Lower leg skin (tissue), 4 donors: ENCODE measurements at regions not wholly inside any gene's neighbourhood (a gene's known extent, or its start where the extent isn't known, plus 50 kb on each side); places are given as distances from the start of the nearest gene placed in this dataset.
A peak's percentile ranks its signal among the peaks of the same experiment; 100 is the strongest.
"Not testable (repeated sequence)": the region's sequence is repeated elsewhere in the genome, so short reads cannot be mapped to it uniquely, and the experiment has no call there.

Experiments used
- DNase-seq, 2 donors: peaks; one replicate each; pipeline ENCODE4 v3.0.0-alpha.2; 2019; ENCODE audit warnings: low spot score in 2 of 2
- H3K4me3 ChIP-seq: fragments of 200-600 bp; sonication (generic); 2 replicates; pipeline ENCODE4 v1.5.1; 2017; ENCODE audit warnings: mild to moderate bottlenecking, low read depth; ENCODE audit not compliant: poor library complexity, severe bottlenecking
- CTCF ChIP-seq, 3 donors: fragments of 450-650 bp; IDR thresholded peaks; one replicate each; pipeline ENCODE4 v1.5.1; 2016; ENCODE audit warnings: antibody characterized with exemption in 3 of 3, mild to moderate bottlenecking in 3 of 3, moderate library complexity in 2 of 3
- POLR2A ChIP-seq, 2 donors: fragments of 450-650 bp; IDR thresholded peaks; one replicate each; pipeline ENCODE4 v1.6.1; 2016 to 2017; ENCODE audit warnings: antibody characterized with exemption in 2 of 2, mild to moderate bottlenecking in 1 of 2, moderate library complexity in 1 of 2
- WGBS, 2 donors: methylation state at CpG; one replicate each; pipeline ENCODE4 v1.1.5; 2018; 5-methylcytosine and 5-hydroxymethylcytosine counted together
- intact Hi-C: fragments of 100-400 bp; cut with DNase I; formaldehyde crosslinking; loops from one replicate; pipeline ENCODE4 v1.15.0; 2023; ENCODE audit warnings: low total_unique reads

DNA sequence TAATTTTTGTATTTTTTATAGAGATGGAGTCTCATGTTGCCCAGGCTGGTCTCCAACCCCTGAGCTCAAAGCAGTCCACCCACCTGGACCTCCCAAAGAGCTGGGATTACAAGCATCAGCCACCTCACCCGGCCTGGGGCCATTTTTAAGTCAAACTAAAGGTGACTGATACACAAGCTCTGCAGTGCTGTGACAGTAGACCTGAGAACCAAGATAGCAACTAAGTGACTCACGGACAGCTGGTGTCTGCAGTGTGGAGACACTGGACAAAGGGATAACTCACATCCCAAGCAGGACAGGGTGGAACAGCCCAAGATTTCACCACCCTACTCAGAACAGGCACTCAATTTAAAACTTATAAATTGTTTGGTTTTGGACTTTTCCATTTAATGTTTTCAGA lies 402.5 kb downstream of the CD83 start:
- no peak for TF ChIP-seq POLR2A (IDR thresholded peaks at IDR 0.05)
- no peak overlapping the region for H3K4me3 ChIP-seq
- intact Hi-C loops, result no loop called here
- no peak for DNase-seq
- WGBS, 2 donors, result 90 to 97% methylated on average over 2 of the region's 2 CpGs

- TF ChIP-seq CTCF (IDR thresholded peaks at IDR 0.05) (no peak), POLR2A (IDR thresholded peaks at IDR 0.05) (no peak)
- no peak for DNase-seq
- intact Hi-C loops, result no loop called here
- 75 to 83% methylated on average over 2 of the region's 2 CpGs for WGBS, 2 donors
- no peak overlapping the region for H3K4me3 ChIP-seq
Measured at GRCh38 chr6:14520536-14520935, 403.0 kb downstream of the CD83 start.

- TF ChIP-seq POLR2A (IDR thresholded peaks at IDR 0.05) (no peak), CTCF (IDR thresholded peaks at IDR 0.05) (no peak)
- no peak for DNase-seq
- 59 to 72% methylated on average over 5 of the region's 5 CpGs for WGBS, 2 donors
- no peak overlapping the region for H3K4me3 ChIP-seq
- intact Hi-C loops, result no loop called here
Measured at GRCh38 chr6:14521141-14521540, 403.6 kb downstream of the CD83 start.

- intact Hi-C loops, H3K4me3 ChIP-seq, DNase-seq: not testable (repeated sequence)
- WGBS, 2 donors, result 94 to 97% methylated on average over 11 of the region's 11 CpGs
Measured at GRCh38 chr6:14521861-14522260, 404.3 kb downstream of the CD83 start.

GRCh38 chr6:14524319-14524718 lies 406.7 kb downstream of the CD83 start:
- DNase-seq, result peak in 1 of 2 donors; percentile 56
- no peak for TF ChIP-seq POLR2A (IDR thresholded peaks at IDR 0.05)
- no peak for TF ChIP-seq CTCF (IDR thresholded peaks at IDR 0.05)
- intact Hi-C loops, result no loop called here
- WGBS, 2 donors, result 44 to 76% methylated on average over 3 of the region's 3 CpGs
- H3K4me3 ChIP-seq, result no peak overlapping the region

DNA sequence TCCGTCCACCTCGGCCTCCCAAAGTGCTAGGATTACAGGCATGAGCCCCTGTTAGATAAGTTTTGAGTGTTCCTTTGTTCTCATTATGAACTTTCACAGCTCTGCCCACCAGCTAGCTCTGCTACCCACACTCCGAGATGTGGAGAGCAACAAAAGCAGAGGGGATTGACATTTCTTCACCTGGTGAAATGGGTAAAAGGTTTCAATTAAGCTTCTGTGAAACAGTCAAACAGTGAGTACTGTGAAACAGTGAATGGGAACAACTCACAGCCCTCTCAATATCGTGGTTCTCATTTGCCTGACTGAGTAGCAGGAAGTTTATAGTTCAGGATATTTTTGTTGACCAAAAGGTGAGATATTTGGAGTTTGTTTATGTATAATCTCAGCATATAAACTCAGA lies 412.8 kb downstream of the CD83 start:
- DNase-seq, result no peak
- TF ChIP-seq POLR2A (IDR thresholded peaks at IDR 0.05) (no peak), CTCF (IDR thresholded peaks at IDR 0.05) (no peak)
- H3K4me3 ChIP-seq, result no peak overlapping the region
- WGBS, 2 donors, result 91 to 93% methylated on average over 4 of the region's 4 CpGs
- intact Hi-C loops, result no loop called here

- no peak for DNase-seq
- TF ChIP-seq POLR2A (IDR thresholded peaks at IDR 0.05) (no peak), CTCF (IDR thresholded peaks at IDR 0.05) (no peak)
- no peak overlapping the region for H3K4me3 ChIP-seq
- WGBS, 2 donors, result 51 to 55% methylated on average over 5 of the region's 5 CpGs
- intact Hi-C loops, result no loop called here
Measured at GRCh38 chr6:14533446-14533845, 415.9 kb downstream of the CD83 start.
